ENCODE measurements at regions not wholly inside any gene's neighbourhood (a gene's known extent, or its start where the extent isn't known, plus 50 kb on each side); places are given as distances from the start of the nearest gene placed in this dataset.

GRCh38 chr1:73356485-73356884 is 841.5 kb downstream of the LRRIQ3 start:
- TF ChIP-seq YY1 (IDR thresholded peaks at IDR 0.05; ENCODE audit: insufficient read depth, insufficient read length) (no peak), SUZ12 (IDR thresholded peaks at IDR 0.05; ENCODE audit: extremely low read depth, insufficient read depth, insufficient read length) (no peak)

Measured in NT2/D1 (cell line).